GM12873 (cell line): ENCODE measurements at regions not wholly inside any gene's neighbourhood (a gene's known extent, or its start where the extent isn't known, plus 50 kb on each side); places are given as distances from the start of the nearest gene placed in this dataset.

Experiments used
- TF ChIP-seq, protein P1 (sequence below): IDR thresholded peaks from 2 replicates; pipeline ENCODE4 v1.5.1; 2012; ENCODE audit warnings: low read depth, mild to moderate bottlenecking, moderate library complexity, low read length, control low read depth; ENCODE audit not compliant: insufficient read depth; ENCODE audit errors: missing control alignments

GRCh38 chr3:99355465-99355864 is 282.9 kb upstream of the COL8A1 start:
- TF ChIP-seq, protein P1, sequence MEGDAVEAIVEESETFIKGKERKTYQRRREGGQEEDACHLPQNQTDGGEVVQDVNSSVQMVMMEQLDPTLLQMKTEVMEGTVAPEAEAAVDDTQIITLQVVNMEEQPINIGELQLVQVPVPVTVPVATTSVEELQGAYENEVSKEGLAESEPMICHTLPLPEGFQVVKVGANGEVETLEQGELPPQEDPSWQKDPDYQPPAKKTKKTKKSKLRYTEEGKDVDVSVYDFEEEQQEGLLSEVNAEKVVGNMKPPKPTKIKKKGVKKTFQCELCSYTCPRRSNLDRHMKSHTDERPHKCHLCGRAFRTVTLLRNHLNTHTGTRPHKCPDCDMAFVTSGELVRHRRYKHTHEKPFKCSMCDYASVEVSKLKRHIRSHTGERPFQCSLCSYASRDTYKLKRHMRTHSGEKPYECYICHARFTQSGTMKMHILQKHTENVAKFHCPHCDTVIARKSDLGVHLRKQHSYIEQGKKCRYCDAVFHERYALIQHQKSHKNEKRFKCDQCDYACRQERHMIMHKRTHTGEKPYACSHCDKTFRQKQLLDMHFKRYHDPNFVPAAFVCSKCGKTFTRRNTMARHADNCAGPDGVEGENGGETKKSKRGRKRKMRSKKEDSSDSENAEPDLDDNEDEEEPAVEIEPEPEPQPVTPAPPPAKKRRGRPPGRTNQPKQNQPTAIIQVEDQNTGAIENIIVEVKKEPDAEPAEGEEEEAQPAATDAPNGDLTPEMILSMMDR: no peak

GRCh38 chr3:99352811-99353210 is 285.6 kb upstream of the COL8A1 start:
- TF ChIP-seq, protein P1: no peak

DNA sequence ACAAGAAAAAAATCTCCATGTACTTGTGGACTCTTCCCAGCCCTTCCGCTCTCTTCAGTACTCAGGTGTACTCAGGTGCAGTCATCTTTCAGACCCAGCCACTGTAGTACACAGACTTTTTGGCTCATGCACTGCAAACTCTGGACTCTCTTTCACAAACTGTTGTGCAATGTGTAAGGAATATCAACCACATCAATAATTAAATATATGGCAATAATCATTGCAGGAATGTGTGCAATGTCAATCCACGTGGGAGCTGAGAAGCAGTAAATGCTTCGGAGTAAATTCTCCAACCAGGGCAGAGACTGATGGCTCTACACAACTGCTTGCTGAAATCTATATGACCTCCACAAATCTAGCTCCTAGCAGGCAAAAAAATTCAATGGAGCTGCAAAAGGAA is 287.3 kb upstream of the COL8A1 start:
- TF ChIP-seq, protein P1: no peak

GRCh38 chr3:99348451-99348850 is 289.9 kb upstream of the COL8A1 start:
- TF ChIP-seq, protein P1: no peak

DNA sequence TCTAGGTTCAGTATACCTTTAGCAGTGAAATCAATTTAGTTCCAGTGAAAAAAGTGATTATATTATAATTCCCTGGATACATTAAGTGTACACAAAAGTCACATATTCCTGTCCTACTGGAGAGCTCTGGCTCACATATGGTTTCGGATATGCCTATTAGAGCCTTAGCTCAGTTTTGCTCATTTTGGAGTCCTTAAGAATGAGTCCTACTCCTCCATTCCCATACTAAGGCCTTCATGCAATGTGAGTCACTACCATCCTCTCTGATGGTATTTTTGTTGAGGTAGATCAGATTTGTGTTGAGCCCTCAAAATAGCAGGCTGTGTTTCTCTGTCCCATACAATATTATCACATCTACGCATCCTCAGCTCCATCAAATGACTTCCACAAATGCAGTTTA is 294.2 kb upstream of the COL8A1 start:
- TF ChIP-seq, protein P1: no peak

DNA sequence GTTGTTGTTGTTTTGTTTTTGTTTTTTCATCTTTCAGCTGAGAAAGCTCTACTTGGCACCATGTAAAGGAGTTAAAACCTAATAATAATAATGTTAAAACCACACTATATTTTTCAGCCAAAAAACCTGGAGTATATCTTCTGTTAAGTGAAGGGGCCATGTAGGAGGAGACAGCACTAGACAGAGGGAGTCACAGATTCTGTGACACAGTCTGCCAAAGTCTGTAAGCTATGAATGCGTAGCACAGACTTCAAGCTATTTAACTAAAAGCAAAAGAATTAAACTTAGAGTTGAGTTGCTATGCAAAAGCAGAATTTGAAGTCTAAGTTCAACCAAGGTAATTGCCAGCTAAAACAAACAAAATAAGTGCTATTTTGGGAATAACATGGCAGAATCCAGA is 296.0 kb upstream of the COL8A1 start:
- TF ChIP-seq, protein P1: no peak

- TF ChIP-seq, protein P1: no peak
Observed at GRCh38 chr3:99339222-99339621, 299.2 kb upstream of the COL8A1 start.
